HG03469 (cell line): ENCODE measurements at regions not wholly inside any gene's neighbourhood (a gene's known extent, or its start where the extent isn't known, plus 50 kb on each side); places are given as distances from the start of the nearest gene placed in this dataset.

Source experiments
- ATAC-seq: cut with Tn5 transposase; IDR thresholded peaks from one replicate; pipeline ENCODE4 v1.9.1; 2021; ENCODE audit warnings: mild to moderate bottlenecking, moderate library complexity, moderate number of reproducible peaks; ENCODE audit not compliant: unreplicated experiment

DNA sequence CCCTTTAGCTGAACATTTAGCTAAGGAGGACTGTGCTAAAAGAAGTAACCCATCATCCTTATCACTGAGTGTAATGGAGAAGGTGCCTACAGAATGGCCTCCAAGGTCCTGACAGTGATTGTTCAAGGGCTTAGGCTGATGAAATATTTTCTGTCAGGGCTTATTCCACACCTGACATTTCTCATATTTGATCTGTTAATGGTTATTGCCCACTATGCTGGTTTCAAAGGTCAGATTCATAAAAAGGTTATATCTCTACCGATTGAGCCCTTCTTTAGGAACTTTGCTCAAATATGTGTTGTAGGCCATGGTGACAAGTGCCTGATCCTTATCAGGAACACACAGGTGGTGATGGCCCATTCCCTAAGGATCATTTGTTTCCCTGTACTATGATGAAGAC is 766.4 kb upstream of the ADGRL2 start:
- no peak for ATAC-seq

- ATAC-seq, result no peak
These were observed 767.7 kb upstream of the ADGRL2 start for GRCh38 chr1:81032973-81033425.

- no peak for ATAC-seq
These were observed 768.4 kb upstream of the ADGRL2 start for GRCh38 chr1:81032374-81032773.

DNA sequence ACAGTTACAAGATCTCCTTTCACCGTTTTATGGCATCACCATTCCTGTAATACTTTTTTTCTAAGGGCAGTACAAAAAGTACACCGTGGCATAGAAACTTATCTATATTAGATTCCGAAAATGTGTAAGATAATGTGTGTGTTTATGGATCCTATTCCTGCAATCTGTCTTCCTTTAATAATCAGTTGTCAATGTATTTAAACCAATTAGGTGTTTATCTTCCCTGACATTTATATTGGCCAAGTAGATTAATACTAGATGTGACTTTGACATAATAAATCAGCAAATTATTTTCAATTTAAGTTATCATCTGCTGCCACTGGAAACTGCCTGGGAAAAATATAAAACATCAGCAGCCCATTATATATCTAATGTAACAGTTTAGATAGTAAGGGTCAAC is 770.3 kb upstream of the ADGRL2 start:
- ATAC-seq, result no peak

DNA sequence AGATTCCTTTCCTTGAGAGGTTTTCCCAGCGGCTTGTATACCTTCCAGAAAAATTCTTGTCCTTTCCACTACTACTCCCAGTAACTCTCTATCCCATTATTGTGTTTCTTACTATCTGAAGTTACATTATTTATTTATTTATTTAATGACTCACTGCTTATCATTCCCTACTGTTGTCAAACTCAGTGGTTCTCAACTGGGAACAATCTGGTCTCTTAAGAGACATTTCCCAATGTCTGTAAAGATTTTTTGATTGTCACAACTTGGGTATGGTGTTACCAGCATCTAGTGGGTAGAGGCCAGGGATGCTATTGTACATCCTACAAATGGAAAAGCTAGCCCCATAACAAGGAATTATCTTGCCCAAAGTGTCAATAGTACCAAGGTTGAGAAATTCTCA is 771.5 kb upstream of the ADGRL2 start:
- no peak for ATAC-seq

GRCh38 chr1:81023187-81023724 is 777.5 kb upstream of the ADGRL2 start:
- no peak for ATAC-seq

- ATAC-seq, result no peak
These were observed 779.6 kb upstream of the ADGRL2 start for GRCh38 chr1:81021134-81021533.

- no peak for ATAC-seq
These were observed 780.2 kb upstream of the ADGRL2 start for GRCh38 chr1:81020506-81020905.

DNA sequence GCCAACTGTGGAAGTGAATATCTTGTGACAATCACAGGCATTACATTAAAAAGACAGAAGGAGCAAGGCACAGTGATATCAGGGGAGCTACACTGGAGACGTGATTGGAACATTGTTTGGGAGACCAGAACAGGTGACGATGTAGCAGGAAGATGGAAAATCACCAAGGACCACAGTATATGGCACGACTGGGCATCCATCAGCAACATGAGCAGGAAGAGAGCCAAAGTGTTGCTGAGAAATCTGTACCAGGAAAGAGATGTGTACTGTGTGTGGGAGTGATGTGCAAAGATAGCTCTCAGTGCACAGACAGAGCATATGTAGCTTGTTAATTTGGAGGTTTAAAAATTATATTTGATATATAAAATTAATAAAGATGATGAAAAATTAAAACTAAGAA is 790.6 kb upstream of the ADGRL2 start:
- ATAC-seq, result no peak

DNA sequence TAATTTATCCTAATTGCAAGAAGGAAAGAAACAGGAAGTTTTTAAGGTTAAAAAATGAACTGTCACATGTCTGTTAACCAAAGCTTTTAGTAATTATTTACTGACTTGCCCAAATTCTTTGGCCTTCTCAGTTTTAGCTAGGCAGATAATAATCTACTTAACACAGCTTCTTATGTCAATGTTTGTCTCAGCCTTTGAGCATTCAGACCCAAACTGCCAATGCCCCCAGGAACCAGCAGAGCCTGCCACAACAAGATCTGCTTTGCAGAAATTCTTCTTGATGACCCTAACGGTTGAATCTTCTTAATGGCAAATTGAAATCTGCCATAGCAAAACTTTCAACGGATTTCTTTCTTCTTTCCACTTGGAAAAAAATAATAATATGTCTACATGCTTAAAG is 792.4 kb upstream of the ADGRL2 start:
- no peak for ATAC-seq

DNA sequence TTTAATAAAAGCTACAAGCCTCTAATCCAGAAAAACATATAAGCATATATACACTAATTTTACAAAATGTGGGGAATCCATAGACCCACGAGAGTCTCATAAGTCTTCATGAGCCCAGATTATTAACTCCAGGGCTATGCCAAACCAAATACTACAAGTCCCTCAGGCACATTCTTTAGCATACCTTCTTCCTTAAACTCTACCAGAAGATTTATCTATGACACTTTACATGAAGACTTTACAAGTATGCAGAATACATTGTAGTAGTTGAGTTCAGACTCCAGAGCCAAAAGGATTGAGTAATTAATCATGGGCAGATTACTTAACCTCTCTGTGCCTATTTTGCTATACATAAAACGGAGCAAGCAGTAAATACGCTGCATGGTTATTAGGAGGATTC is 793.7 kb upstream of the ADGRL2 start:
- ATAC-seq, result no peak

GRCh38 chr1:81006502-81006901 is 794.2 kb upstream of the ADGRL2 start:
- ATAC-seq, result no peak

GRCh38 chr1:81004011-81004410 is 796.7 kb upstream of the ADGRL2 start:
- no peak for ATAC-seq

DNA sequence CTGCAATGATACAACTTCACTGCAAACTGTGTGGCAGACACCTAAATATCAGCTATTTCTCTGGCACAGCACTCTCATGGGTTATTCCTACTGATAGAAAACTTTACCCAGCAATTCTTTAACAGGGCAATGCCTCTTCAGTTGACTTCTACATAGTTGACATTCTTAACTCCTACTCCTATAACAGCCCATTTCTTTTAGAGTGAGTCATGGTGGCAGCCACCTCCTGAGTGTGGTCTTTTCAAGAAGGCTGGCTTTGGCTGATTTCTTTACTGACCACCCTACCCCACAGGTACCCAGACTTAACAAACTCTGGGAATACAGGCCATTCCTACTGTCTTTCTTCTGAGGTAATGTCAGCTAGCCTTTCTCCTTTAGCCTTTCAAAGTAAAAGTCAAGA is 805.8 kb upstream of the ADGRL2 start:
- ATAC-seq, result no peak

DNA sequence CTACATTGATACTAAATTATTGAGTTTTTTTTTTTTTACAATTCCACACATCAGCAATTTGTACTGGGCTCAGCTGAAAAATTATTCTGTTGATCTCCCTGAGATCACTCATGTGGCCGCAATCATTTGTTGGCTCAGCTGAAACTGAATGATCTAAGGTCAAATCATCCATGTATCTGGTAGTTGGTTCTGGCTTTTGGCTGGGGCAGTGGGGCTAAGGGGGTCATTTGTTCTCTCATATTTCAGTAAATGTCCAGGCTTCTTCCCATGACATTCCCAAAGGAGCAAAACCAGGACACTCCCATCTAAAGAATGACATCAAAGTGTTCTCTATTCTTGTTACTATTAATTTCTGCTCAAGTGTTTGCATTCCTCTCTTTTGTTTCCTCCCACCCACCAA is 806.7 kb upstream of the ADGRL2 start:
- ATAC-seq, result no peak

- no peak for ATAC-seq
These were observed 807.4 kb upstream of the ADGRL2 start for GRCh38 chr1:80993154-80993980.

DNA sequence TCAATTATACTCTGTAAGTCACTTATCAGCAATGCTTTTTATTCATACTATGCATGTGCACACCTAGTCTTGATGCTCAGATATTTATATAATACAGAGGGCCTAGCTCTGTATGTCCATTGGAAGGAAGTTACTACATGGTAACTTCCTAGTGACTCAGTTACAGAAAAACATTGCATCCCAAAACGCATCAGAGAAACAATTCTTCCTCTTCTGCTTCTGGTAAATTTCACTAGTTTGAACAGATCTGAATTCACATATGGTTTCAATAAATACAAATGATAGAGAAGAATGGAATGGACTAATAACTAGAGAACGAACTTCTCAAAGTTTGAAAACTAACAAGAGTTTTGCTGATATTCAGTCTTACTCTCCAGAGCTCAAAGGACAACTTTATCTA is 811.3 kb upstream of the ADGRL2 start:
- ATAC-seq, result no peak

- ATAC-seq, result no peak
These were observed 811.8 kb upstream of the ADGRL2 start for GRCh38 chr1:80988926-80989325.

GRCh38 chr1:80987824-80988223 is 812.9 kb upstream of the ADGRL2 start:
- no peak for ATAC-seq

DNA sequence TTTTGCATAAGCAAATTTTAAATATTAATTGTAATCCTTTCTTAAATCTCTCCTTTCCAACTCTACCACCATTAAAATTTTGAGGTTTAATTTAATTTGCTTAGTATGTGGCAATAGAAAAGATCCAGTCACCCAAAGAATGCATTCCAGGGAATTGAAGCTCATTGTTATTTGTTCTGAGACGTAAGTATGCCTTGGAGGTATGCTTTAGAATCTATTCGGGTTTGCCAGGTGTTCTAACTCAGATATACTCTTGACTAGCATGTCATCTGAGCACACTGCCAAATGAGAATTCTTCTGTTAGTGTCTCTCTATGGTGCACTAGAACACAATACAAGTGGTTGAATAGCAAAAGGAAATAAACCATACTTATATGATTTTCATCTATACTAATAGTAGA is 813.6 kb upstream of the ADGRL2 start:
- no peak for ATAC-seq

DNA sequence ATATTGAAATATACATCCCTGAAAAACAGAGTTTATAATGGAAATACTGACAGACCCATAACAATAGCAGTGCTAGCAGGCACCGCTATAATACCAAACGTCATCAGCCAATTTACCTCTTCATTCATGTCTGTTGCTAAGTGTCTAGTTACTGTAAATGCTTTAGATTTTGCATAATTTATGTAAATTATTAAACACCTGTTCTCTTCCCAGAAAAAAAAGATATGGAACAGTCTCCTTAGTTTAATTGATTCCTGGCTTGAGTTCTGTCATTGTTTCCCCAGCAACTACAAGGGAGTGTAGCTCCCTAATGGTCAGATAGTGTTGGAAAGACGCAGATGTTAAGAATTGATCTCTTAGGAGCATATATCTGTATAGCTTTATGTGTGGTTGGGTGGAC is 817.9 kb upstream of the ADGRL2 start:
- no peak for ATAC-seq

- ATAC-seq, result no peak
These were observed 827.6 kb upstream of the ADGRL2 start for GRCh38 chr1:80973101-80973500.

GRCh38 chr1:80966266-80966665 is 834.5 kb upstream of the ADGRL2 start:
- no peak for ATAC-seq
